ENCODE measurements at regions not wholly inside any gene's neighbourhood (a gene's known extent, or its start where the extent isn't known, plus 50 kb on each side); places are given as distances from the start of the nearest gene placed in this dataset.

GRCh38 chr9:89822996-89823395 is 218.2 kb downstream of the GADD45G start:
- TF ChIP-seq CTCF (conservative IDR thresholded peaks at IDR 0.05; ENCODE audit: low read depth, low read length) (no peak), EZH2 (IDR thresholded peaks at IDR 0.05; ENCODE audit: borderline replicate concordance, low read depth, low read length, poor library complexity, severe bottlenecking) (no peak)
